ENCODE measurements at regions not wholly inside any gene's neighbourhood (a gene's known extent, or its start where the extent isn't known, plus 50 kb on each side); places are given as distances from the start of the nearest gene placed in this dataset.

DNA sequence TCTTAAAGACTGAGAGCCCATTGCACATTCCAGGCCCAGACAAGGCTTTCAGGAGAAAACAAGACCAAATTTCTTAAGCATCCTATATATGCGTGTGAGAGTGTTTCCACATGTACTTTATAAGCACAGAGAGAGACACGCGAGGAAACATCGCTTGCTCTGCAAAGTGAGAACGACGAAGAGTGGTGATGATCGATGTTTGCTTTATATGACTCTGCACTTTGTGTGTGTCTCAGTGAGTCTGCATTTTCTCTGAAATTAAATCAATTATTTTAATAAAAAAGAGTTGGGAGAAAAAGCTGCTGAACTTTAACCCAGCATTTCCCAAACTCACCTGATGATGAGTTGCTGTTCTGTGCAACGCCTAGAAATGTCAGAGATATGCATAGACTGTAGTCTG lies 61.7 kb upstream of the ZMIZ1 start:
- H3K27ac ChIP-seq (ENCODE audit: low read depth, low read length, poor library complexity, severe bottlenecking): no peak overlapping the region
- BruUV-seq (replicated peaks): no TSS peak
- no peak overlapping the region for H3K4me2 ChIP-seq (ENCODE audit: low read length)
- no peak for DNase-seq (ENCODE audit: low spot score)
- H3K4me3 ChIP-seq (ENCODE audit: low read depth, low read length, poor library complexity, severe bottlenecking): no peak overlapping the region
- no peak overlapping the region; the same call in 1 of the 2 replicates for H2AFZ ChIP-seq (ENCODE audit: low read length)
- POLR2A ChIA-PET: no interaction called here
- peaks cover 6% of the 10 kb centered on the region for H3K4me1 ChIP-seq (ENCODE audit: insufficient read depth, low read length, poor library complexity, severe bottlenecking)
- intact Hi-C loops (cut with micrococcal nuclease; ENCODE audit: unreplicated experiment): no loop called here
- no peaks in the 10 kb centered on the region for H4K20me1 ChIP-seq (ENCODE audit: insufficient read depth, low read length)
- no peaks in the 10 kb centered on the region for H3K36me3 ChIP-seq (ENCODE audit: insufficient read depth, low read length)
- no peaks in the 10 kb centered on the region for H3K79me2 ChIP-seq (ENCODE audit: insufficient read depth, low read depth, low read length)
- TF ChIP-seq EZH2phosphoT487 (IDR thresholded peaks at IDR 0.05; ENCODE audit: borderline replicate concordance, low read depth, low read length): no peak
- TF ChIP-seq, protein P1, sequence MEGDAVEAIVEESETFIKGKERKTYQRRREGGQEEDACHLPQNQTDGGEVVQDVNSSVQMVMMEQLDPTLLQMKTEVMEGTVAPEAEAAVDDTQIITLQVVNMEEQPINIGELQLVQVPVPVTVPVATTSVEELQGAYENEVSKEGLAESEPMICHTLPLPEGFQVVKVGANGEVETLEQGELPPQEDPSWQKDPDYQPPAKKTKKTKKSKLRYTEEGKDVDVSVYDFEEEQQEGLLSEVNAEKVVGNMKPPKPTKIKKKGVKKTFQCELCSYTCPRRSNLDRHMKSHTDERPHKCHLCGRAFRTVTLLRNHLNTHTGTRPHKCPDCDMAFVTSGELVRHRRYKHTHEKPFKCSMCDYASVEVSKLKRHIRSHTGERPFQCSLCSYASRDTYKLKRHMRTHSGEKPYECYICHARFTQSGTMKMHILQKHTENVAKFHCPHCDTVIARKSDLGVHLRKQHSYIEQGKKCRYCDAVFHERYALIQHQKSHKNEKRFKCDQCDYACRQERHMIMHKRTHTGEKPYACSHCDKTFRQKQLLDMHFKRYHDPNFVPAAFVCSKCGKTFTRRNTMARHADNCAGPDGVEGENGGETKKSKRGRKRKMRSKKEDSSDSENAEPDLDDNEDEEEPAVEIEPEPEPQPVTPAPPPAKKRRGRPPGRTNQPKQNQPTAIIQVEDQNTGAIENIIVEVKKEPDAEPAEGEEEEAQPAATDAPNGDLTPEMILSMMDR (conservative IDR thresholded peaks at IDR 0.05; ENCODE audit: low read length): no peak
- CTCF ChIA-PET (ENCODE audit: unreplicated experiment): no interaction called here
- H3K9me2 ChIP-seq (ENCODE audit: insufficient read depth, low read length): no peaks in the 10 kb centered on the region
- no peaks in the 10 kb centered on the region for H3K9me3 ChIP-seq (ENCODE audit: low read length)

DNA sequence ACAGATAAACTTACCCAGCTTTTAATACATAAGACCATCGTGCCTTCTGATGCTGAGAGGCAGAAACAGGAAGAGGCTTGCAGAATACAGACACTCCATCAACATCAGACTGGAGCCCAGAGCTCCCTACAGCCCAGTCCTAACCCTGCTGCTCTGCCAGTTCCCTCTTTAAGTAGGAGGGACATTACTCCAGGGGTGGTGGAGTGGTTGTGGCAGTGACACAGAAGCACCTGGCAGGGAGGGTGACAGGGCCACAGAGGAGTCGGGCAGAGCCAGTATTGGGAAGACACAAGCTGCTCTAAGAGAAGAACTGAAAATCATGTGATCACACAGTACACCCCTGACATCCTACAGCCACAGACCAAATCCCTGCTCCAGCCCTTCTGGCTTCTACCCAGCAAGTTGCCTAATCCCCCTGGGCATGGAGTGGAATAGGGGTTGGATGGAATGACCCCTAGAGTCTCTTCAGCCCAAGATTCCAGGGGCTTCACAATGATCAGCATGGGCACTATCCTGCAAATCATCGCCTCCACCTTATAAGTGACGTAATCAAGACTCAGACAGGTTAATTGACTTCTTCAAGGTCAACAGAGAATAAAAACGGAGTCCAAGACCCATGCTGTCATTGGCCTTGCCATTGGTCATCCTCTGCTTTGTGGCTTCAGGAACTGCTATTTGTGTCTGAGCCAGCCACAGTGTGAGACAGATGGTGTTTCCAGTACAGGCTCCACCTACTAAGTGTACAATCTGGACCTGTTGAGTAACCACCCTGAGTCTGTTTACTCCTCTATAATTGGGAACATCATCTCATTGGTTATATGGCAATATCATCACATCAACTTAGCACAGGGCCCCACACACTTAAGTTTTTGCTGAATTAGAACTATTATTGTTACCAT lies 61.1 kb upstream of the ZMIZ1 start:
- Histone ChIP-seq H3K4me2 (ENCODE audit: low read length) (no peak overlapping the region), H3K36me3 (ENCODE audit: insufficient read depth, low read length) (no peaks in the 10 kb centered on the region), H3K4me3 (ENCODE audit: low read depth, low read length, poor library complexity, severe bottlenecking) (no peak overlapping the region), H4K20me1 (ENCODE audit: insufficient read depth, low read length) (no peaks in the 10 kb centered on the region), H3K9me2 (ENCODE audit: insufficient read depth, low read length) (no peaks in the 10 kb centered on the region), H3K79me2 (ENCODE audit: insufficient read depth, low read depth, low read length) (no peaks in the 10 kb centered on the region), H3K9me3 (ENCODE audit: low read length) (no peaks in the 10 kb centered on the region), H3K27ac (ENCODE audit: low read depth, low read length, poor library complexity, severe bottlenecking) (no peak overlapping the region), H2AFZ (ENCODE audit: low read length) (no peak overlapping the region; the same call in 1 of the 2 replicates), H3K4me1 (ENCODE audit: insufficient read depth, low read length, poor library complexity, severe bottlenecking) (peaks cover 6% of the 10 kb centered on the region)
- ChIA-PET POLR2A (no interaction called here), CTCF (ENCODE audit: unreplicated experiment) (no interaction called here)
- BruUV-seq (replicated peaks): no TSS peak
- no peak for TF ChIP-seq EZH2phosphoT487 (IDR thresholded peaks at IDR 0.05; ENCODE audit: borderline replicate concordance, low read depth, low read length)
- TF ChIP-seq, protein P1 (conservative IDR thresholded peaks at IDR 0.05; ENCODE audit: low read length): no peak
- intact Hi-C loops (cut with micrococcal nuclease; ENCODE audit: unreplicated experiment): no loop called here
- no peak for DNase-seq (ENCODE audit: low spot score)

DNA sequence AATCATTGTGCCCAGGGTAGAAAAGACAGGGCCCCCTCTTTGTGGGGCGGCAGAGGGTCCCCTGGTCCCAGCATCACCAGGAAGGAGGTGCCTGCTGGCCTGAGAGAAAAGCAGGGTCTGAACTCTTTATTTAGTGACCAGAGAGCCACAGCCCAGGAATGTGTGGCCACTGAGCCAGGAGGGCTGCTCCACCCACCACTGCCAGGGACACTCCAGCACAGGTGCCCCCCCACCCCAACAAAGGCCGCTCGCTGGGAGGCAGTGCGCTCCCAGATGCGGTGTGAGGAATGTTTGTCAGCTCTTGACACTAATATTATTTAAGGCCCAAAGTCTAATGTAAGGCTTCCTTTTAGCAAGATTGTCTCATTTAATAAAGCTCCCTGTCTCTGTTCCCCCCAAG lies 59.6 kb upstream of the ZMIZ1 start:
- Histone ChIP-seq H2AFZ (ENCODE audit: low read length) (no peak overlapping the region), H3K27ac (ENCODE audit: low read depth, low read length, poor library complexity, severe bottlenecking) (no peak overlapping the region), H3K4me3 (ENCODE audit: low read depth, low read length, poor library complexity, severe bottlenecking) (no peak overlapping the region), H3K9me3 (ENCODE audit: low read length) (no peaks in the 10 kb centered on the region), H3K9me2 (ENCODE audit: insufficient read depth, low read length) (no peaks in the 10 kb centered on the region), H3K36me3 (ENCODE audit: insufficient read depth, low read length) (no peaks in the 10 kb centered on the region), H3K4me2 (ENCODE audit: low read length) (no peak overlapping the region), H3K79me2 (ENCODE audit: insufficient read depth, low read depth, low read length) (no peaks in the 10 kb centered on the region), H4K20me1 (ENCODE audit: insufficient read depth, low read length) (no peaks in the 10 kb centered on the region), H3K4me1 (ENCODE audit: insufficient read depth, low read length, poor library complexity, severe bottlenecking) (peaks cover 6% of the 10 kb centered on the region)
- TF ChIP-seq, protein P1 (conservative IDR thresholded peaks at IDR 0.05; ENCODE audit: low read length): no peak
- TF ChIP-seq EZH2phosphoT487 (IDR thresholded peaks at IDR 0.05; ENCODE audit: borderline replicate concordance, low read depth, low read length): no peak
- DNase-seq (ENCODE audit: low spot score): no peak
- ChIA-PET POLR2A (no interaction called here), CTCF (ENCODE audit: unreplicated experiment) (no interaction called here)
- intact Hi-C loops (cut with micrococcal nuclease; ENCODE audit: unreplicated experiment): no loop called here
- BruUV-seq (replicated peaks): no TSS peak

All from OCI-LY7 (cell line).